ENCODE measurements at regions not wholly inside any gene's neighbourhood (a gene's known extent, or its start where the extent isn't known, plus 50 kb on each side); places are given as distances from the start of the nearest gene placed in this dataset.

- intact Hi-C loops (cut with micrococcal nuclease), result no loop called here
- H3K4me3 Mint-ChIP-seq, result no peak overlapping the region
- H3K36me3 Mint-ChIP-seq (ENCODE audit: low read depth), result no peaks in the 10 kb centered on the region
- TF ChIP-seq CTCF (IDR thresholded peaks at IDR 0.05), result no peak
- CTCF ChIA-PET, result no interaction called here
- ATAC-seq (ENCODE audit: low read depth) (no peak), DNase-seq (no peak)
- no peak overlapping the region for H3K27ac Mint-ChIP-seq
- no peaks in the 10 kb centered on the region for H3K27me3 Mint-ChIP-seq
- H3K4me1 Mint-ChIP-seq, result no peaks in the 10 kb centered on the region
- POLR2A ChIA-PET, result no interaction called here
- H3K9me3 Mint-ChIP-seq, result peaks cover 10% of the 10 kb centered on the region
These were observed 909.4 kb downstream of the UQCRFS1 start for GRCh38 chr19:28303502-28303901.

GRCh38 chr19:28301961-28302360 is 911.0 kb downstream of the UQCRFS1 start:
- Mint-ChIP-seq H3K27me3 (no peaks in the 10 kb centered on the region), H3K36me3 (ENCODE audit: low read depth) (no peaks in the 10 kb centered on the region), H3K9me3 (peaks cover 10% of the 10 kb centered on the region), H3K27ac (no peak overlapping the region), H3K4me3 (no peak overlapping the region), H3K4me1 (no peaks in the 10 kb centered on the region)
- ATAC-seq (ENCODE audit: low read depth), result no peak
- CTCF ChIA-PET, result no interaction called here
- DNase-seq, result no peak
- POLR2A ChIA-PET, result no interaction called here
- no peak for TF ChIP-seq CTCF (IDR thresholded peaks at IDR 0.05)
- intact Hi-C loops (cut with micrococcal nuclease), result no loop called here

- H3K4me3 Mint-ChIP-seq, result no peak overlapping the region
- intact Hi-C loops (cut with micrococcal nuclease), result no loop called here
- POLR2A ChIA-PET, result no interaction called here
- H3K36me3 Mint-ChIP-seq (ENCODE audit: low read depth), result no peaks in the 10 kb centered on the region
- DNase-seq (no peak), ATAC-seq (ENCODE audit: low read depth) (no peak)
- no peak overlapping the region for H3K27ac Mint-ChIP-seq
- H3K27me3 Mint-ChIP-seq, result no peaks in the 10 kb centered on the region
- peaks cover 10% of the 10 kb centered on the region for H3K9me3 Mint-ChIP-seq
- no peaks in the 10 kb centered on the region for H3K4me1 Mint-ChIP-seq
- no peak for TF ChIP-seq CTCF (IDR thresholded peaks at IDR 0.05)
- CTCF ChIA-PET, result no interaction called here
These were observed 911.5 kb downstream of the UQCRFS1 start for GRCh38 chr19:28301463-28301862.

GRCh38 chr19:28299649-28300048 is 913.3 kb downstream of the UQCRFS1 start:
- H3K9me3 Mint-ChIP-seq, result peaks cover 11% of the 10 kb centered on the region
- no peaks in the 10 kb centered on the region for H3K27me3 Mint-ChIP-seq
- ATAC-seq (ENCODE audit: low read depth), result no peak

GRCh38 chr19:28297586-28298157 is 915.3 kb downstream of the UQCRFS1 start:
- Mint-ChIP-seq H3K4me1 (no peaks in the 10 kb centered on the region), H3K9me3 (peaks cover 6% of the 10 kb centered on the region), H3K27ac (no peak overlapping the region), H3K27me3 (no peaks in the 10 kb centered on the region), H3K4me3 (no peak overlapping the region), H3K36me3 (ENCODE audit: low read depth) (no peaks in the 10 kb centered on the region)
- ChIA-PET CTCF (no interaction called here), POLR2A (no interaction called here)
- no peak for TF ChIP-seq CTCF (IDR thresholded peaks at IDR 0.05)
- ATAC-seq (ENCODE audit: low read depth) (no peak), DNase-seq (no peak)
- intact Hi-C loops (cut with micrococcal nuclease), result no loop called here

More at GRCh38 chr19:28299649-28300048, 913.3 kb downstream of the UQCRFS1 start:
- ChIA-PET POLR2A (no interaction called here), CTCF (no interaction called here)
- H3K4me3 Mint-ChIP-seq, result no peak overlapping the region
- H3K27ac Mint-ChIP-seq, result no peak overlapping the region
- no peak for DNase-seq
- no peaks in the 10 kb centered on the region for H3K4me1 Mint-ChIP-seq
- intact Hi-C loops (cut with micrococcal nuclease), result no loop called here
- TF ChIP-seq CTCF (IDR thresholded peaks at IDR 0.05), result no peak
- no peaks in the 10 kb centered on the region for H3K36me3 Mint-ChIP-seq (ENCODE audit: low read depth)
